Lower leg skin (tissue), 4 donors: ENCODE measurements at regions not wholly inside any gene's neighbourhood (a gene's known extent, or its start where the extent isn't known, plus 50 kb on each side); places are given as distances from the start of the nearest gene placed in this dataset.

Experiments used
- DNase-seq, 2 donors: peaks; one replicate each; pipeline ENCODE4 v3.0.0-alpha.2; 2019; ENCODE audit warnings: low spot score in 2 of 2
- H3K4me3 ChIP-seq: fragments of 200-600 bp; sonication (generic); 2 replicates; pipeline ENCODE4 v1.5.1; 2017; ENCODE audit warnings: mild to moderate bottlenecking, low read depth; ENCODE audit not compliant: poor library complexity, severe bottlenecking
- CTCF ChIP-seq, 3 donors: fragments of 450-650 bp; IDR thresholded peaks; one replicate each; pipeline ENCODE4 v1.5.1; 2016; ENCODE audit warnings: antibody characterized with exemption in 3 of 3, mild to moderate bottlenecking in 3 of 3, moderate library complexity in 2 of 3
- POLR2A ChIP-seq, 2 donors: fragments of 450-650 bp; IDR thresholded peaks; one replicate each; pipeline ENCODE4 v1.6.1; 2016 to 2017; ENCODE audit warnings: antibody characterized with exemption in 2 of 2, mild to moderate bottlenecking in 1 of 2, moderate library complexity in 1 of 2
- WGBS, 2 donors: methylation state at CpG; one replicate each; pipeline ENCODE4 v1.1.5; 2018; 5-methylcytosine and 5-hydroxymethylcytosine counted together
- intact Hi-C: fragments of 100-400 bp; cut with DNase I; formaldehyde crosslinking; loops from one replicate; pipeline ENCODE4 v1.15.0; 2023; ENCODE audit warnings: low total_unique reads

- WGBS, 2 donors: 59 to 77% methylated on average over 8 of the region's 8 CpGs
- intact Hi-C loops: no loop called here
- TF ChIP-seq CTCF (IDR thresholded peaks at IDR 0.05) (no peak), POLR2A (IDR thresholded peaks at IDR 0.05) (no peak)
- H3K4me3 ChIP-seq: no peak overlapping the region
- no peak for DNase-seq
These were observed 172.5 kb downstream of the IPMK start for GRCh38 chr10:58094985-58095718.

- 70 to 74% methylated on average over 3 of the region's 3 CpGs for whole genome bisulfite sequencing, 2 donors
- no peak for DNase-seq
- TF ChIP-seq POLR2A (IDR thresholded peaks at IDR 0.05) (no peak), CTCF (IDR thresholded peaks at IDR 0.05) (no peak)
- intact Hi-C loops: no loop called here
- H3K4me3 ChIP-seq: no peak overlapping the region
These were observed 175.8 kb downstream of the IPMK start for GRCh38 chr10:58091886-58092285.

DNA sequence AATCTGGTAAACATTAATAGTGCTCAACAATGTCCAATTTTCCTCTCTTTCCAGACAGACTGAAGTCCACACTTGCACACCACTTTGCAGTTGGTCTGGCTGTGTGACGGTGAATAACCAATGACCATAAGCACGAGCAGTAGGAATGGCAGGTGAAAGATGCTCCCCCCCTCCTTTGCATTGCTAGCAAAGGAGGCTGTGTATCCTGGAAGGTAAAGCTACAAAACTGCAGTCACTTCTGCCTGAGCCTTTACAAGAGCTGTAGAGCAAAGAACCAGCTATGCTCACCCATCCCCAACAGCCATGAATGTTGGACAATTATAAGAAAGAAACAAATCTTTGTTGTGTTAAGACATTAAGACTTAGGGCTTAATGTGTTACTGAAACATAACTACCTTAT, 178.0 kb downstream of the IPMK start:
- WGBS, 2 donors: 53 to 70% methylated on average over 2 of the region's 2 CpGs
- no peak for DNase-seq
- no peak overlapping the region for H3K4me3 ChIP-seq
- intact Hi-C loops: no loop called here
- TF ChIP-seq CTCF (IDR thresholded peaks at IDR 0.05): no peak
- no peak for TF ChIP-seq POLR2A (IDR thresholded peaks at IDR 0.05)

- no peak for DNase-seq
- intact Hi-C loops: no loop called here
- TF ChIP-seq CTCF (IDR thresholded peaks at IDR 0.05): no peak
- no peak for TF ChIP-seq POLR2A (IDR thresholded peaks at IDR 0.05)
- H3K4me3 ChIP-seq: no peak overlapping the region
These were observed 179.8 kb downstream of the IPMK start for GRCh38 chr10:58087896-58088295.

DNA sequence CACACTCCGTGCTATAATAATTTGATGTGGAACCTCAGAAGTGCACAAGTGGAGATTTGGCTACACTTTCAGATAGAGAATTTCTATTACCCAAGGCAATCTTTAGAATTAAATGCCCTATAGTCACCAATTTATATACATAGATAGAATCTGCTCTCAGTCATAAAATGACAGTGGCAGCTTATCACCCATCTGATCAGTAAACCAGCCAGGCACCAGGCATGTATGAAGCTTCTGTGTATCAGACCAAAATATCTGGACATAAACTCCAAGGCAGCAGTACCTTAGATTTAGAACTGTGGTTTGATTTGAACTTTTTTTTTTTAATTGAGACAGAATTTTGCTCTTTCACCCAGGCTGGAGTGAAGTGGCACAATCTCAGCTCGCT, 180.9 kb downstream of the IPMK start:
- intact Hi-C loops: no loop called here
- TF ChIP-seq POLR2A (IDR thresholded peaks at IDR 0.05): no peak
- TF ChIP-seq CTCF (IDR thresholded peaks at IDR 0.05): no peak
- 89 to 92% methylated on average over 2 of the region's 2 CpGs for WGBS, 2 donors
- no peak overlapping the region for H3K4me3 ChIP-seq
- DNase-seq: no peak
